ENCODE measurements at regions not wholly inside any gene's neighbourhood (a gene's known extent, or its start where the extent isn't known, plus 50 kb on each side); places are given as distances from the start of the nearest gene placed in this dataset.

DNA sequence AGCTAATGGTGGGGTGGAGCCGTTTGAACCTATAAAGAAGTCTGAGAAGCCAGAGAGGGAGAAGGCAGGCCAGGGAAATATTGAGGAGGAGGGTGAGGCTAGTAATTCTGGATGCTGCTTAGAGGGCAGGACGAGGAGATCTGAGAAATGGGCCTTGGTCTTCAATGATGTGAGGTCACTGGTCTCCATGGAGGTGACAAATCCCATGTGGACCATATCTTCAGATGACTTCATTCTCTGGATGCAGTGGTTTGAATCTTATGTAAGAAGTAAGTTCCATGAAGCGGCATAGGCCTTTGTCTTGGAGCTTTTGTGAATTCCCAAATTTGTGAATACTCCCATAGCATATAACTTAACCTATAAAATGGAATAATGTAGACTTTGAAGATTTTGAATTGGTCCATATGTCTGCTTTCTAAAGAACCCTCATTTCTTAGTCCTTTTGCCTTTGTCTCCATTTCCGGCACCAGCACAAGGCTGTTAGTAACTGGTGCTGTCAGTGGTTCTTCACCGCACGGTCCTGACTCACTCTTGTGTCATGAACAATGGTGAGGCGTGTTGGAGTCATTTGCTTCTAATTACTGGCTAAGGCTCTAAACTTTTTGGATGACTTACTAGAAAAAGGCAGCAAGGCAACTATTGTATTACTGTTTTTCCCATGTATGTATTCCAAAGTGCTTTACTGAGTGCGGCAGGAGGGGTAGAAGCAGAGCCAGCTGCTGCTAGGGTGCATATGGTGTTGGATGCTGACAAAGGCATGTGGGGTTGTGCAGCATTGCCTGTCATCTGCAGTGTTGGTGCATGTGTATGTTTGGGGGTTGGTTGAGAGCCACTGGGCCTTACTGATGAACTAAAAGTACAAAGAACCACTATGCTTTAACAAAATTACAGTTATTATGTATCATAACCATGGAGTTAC is 279.3 kb upstream of the C2CD4B start:
- TF ChIP-seq, protein P1, sequence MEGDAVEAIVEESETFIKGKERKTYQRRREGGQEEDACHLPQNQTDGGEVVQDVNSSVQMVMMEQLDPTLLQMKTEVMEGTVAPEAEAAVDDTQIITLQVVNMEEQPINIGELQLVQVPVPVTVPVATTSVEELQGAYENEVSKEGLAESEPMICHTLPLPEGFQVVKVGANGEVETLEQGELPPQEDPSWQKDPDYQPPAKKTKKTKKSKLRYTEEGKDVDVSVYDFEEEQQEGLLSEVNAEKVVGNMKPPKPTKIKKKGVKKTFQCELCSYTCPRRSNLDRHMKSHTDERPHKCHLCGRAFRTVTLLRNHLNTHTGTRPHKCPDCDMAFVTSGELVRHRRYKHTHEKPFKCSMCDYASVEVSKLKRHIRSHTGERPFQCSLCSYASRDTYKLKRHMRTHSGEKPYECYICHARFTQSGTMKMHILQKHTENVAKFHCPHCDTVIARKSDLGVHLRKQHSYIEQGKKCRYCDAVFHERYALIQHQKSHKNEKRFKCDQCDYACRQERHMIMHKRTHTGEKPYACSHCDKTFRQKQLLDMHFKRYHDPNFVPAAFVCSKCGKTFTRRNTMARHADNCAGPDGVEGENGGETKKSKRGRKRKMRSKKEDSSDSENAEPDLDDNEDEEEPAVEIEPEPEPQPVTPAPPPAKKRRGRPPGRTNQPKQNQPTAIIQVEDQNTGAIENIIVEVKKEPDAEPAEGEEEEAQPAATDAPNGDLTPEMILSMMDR (IDR thresholded peaks at IDR 0.05 in 8 of 11, conservative IDR thresholded peaks at IDR 0.05 in 3 of 11), result no peak
- TF ChIP-seq POLR2A (IDR thresholded peaks at IDR 0.05), result no peak
- no peak for TF ChIP-seq POLR2AphosphoS5 (IDR thresholded peaks at IDR 0.05)
- 80 to 94% (median 90%) methylated on average over 8 of the region's 8 CpGs for WGBS, 5 donors
- Histone ChIP-seq H3K4me1 (no peaks in the 10 kb centered on the region), H3K36me3 (no peaks in the 10 kb centered on the region), H3K27ac (no peak overlapping the region), H3K9me3 (no peaks in the 10 kb centered on the region), H3K27me3 (replicated peaks in 1 of 7) (no peaks in the 10 kb centered on the region), H3K4me3 (no peak overlapping the region)
- no peak for DNase-seq
- intact Hi-C loops (cut with DNase I; ENCODE audit: low total_unique reads), result no loop called here

DNA sequence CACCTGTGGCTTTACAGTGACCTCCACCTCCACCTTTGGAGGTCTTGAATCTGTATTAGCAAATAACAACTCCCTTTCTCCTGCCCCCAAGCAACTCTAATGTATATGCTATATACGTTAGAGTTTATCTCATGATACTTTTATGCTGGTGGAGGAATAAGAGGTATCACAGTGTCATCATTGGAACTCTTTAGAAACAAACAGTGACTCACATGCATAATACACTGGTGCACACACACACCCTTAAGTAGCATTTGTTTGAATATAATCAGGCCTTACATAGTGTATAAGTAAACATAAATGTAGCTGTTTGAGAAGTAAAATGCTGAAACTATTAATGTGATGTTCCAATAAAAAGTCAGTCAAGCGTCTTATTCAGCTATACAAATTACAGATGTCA is 280.2 kb upstream of the C2CD4B start:
- H3K36me3 ChIP-seq, result no peaks in the 10 kb centered on the region
- no peak overlapping the region for H3K27ac ChIP-seq
- no peaks in the 10 kb centered on the region for H3K9me3 ChIP-seq
- no peaks in the 10 kb centered on the region for H3K27me3 ChIP-seq (replicated peaks in 1 of 7)
- intact Hi-C loops (cut with DNase I; ENCODE audit: low total_unique reads), result no loop called here
- DNase-seq, result no peak
- no peaks in the 10 kb centered on the region for H3K4me1 ChIP-seq
- WGBS, 5 donors, result 90 to 97% (median 92%) methylated on average over 2 of the region's 2 CpGs
- TF ChIP-seq, protein P1 (IDR thresholded peaks at IDR 0.05 in 8 of 11, conservative IDR thresholded peaks at IDR 0.05 in 3 of 11), result no peak
- TF ChIP-seq POLR2AphosphoS5 (IDR thresholded peaks at IDR 0.05), result no peak
- no peak for TF ChIP-seq POLR2A (IDR thresholded peaks at IDR 0.05)
- H3K4me3 ChIP-seq, result no peak overlapping the region

DNA sequence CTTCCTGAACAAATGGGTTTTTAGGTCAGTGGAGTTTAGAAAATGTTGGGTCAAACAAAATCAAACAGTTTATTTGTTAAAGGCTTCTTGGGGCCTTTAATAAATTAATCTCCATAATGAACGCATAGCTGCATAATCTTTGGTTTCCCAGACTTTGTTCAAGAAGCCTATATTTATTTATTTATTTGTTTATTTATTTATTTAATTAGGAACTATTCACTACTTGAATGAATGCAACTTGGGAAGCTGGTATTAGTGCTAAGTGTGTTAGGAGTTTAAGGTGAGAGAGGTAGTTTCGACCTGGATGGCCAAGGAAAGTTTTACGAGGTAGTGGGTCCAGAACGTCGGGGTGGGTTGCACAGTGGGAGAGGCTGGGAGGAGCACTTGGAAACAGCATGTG is 281.9 kb upstream of the C2CD4B start:
- WGBS, 5 donors, result 88 to 96% (median 91%) methylated on average over 5 of the region's 5 CpGs
- no peaks in the 10 kb centered on the region for H3K4me1 ChIP-seq
- intact Hi-C loops (cut with DNase I; ENCODE audit: low total_unique reads), result no loop called here
- H3K36me3 ChIP-seq, result no peaks in the 10 kb centered on the region
- TF ChIP-seq, protein P1 (IDR thresholded peaks at IDR 0.05 in 8 of 11, conservative IDR thresholded peaks at IDR 0.05 in 3 of 11), result no peak
- no peak for TF ChIP-seq POLR2A (IDR thresholded peaks at IDR 0.05)
- TF ChIP-seq POLR2AphosphoS5 (IDR thresholded peaks at IDR 0.05), result no peak
- H3K27me3 ChIP-seq (replicated peaks in 1 of 7), result no peaks in the 10 kb centered on the region
- H3K27ac ChIP-seq, result no peak overlapping the region
- no peak for DNase-seq
- no peak overlapping the region for H3K4me3 ChIP-seq
- H3K9me3 ChIP-seq, result no peaks in the 10 kb centered on the region

DNA sequence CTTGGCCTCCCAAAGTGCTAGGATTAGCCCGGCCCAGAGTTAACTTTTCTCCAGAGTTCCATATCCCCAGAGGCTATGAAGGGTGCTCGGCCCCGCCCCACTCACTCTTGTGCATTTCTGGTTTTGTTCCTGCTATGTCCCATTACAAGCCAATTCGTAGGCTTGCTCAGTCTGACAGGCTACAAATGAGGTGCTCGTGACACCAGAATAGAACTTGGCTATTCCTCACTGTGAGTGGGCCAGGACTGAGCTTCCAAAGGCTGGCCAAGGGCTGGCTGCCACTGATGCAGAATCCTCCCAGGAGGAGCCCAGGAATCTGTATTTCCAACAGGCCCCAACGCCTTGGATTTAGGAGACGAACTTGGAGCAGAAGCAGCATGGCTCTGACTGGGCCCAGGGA is 282.7 kb upstream of the C2CD4B start:
- TF ChIP-seq POLR2A (IDR thresholded peaks at IDR 0.05) (no peak), POLR2AphosphoS5 (IDR thresholded peaks at IDR 0.05) (no peak)
- TF ChIP-seq, protein P1 (IDR thresholded peaks at IDR 0.05 in 8 of 11, conservative IDR thresholded peaks at IDR 0.05 in 3 of 11), result no peak
- Histone ChIP-seq H3K36me3 (no peaks in the 10 kb centered on the region), H3K4me1 (no peaks in the 10 kb centered on the region), H3K4me3 (no peak overlapping the region), H3K27me3 (replicated peaks in 1 of 7) (no peaks in the 10 kb centered on the region), H3K9me3 (no peaks in the 10 kb centered on the region), H3K27ac (no peak overlapping the region)
- DNase-seq, result no peak
- WGBS, 5 donors, result 88 to 95% (median 93%) methylated on average over 7 of the region's 7 CpGs
- intact Hi-C loops (cut with DNase I; ENCODE audit: low total_unique reads), result no loop called here
